Mesendoderm (in vitro differentiated cells): ENCODE measurements at regions not wholly inside any gene's neighbourhood (a gene's known extent, or its start where the extent isn't known, plus 50 kb on each side); places are given as distances from the start of the nearest gene placed in this dataset.
"Not testable (repeated sequence)": the region's sequence is repeated elsewhere in the genome, so short reads cannot be mapped to it uniquely, and the experiment has no call there.

Experiments used
- DNase-seq: peaks from one replicate; pipeline ENCODE4 v3.0.0; 2013
- H2AK5ac ChIP-seq: 2 replicates; pipeline ENCODE4 v1.6.1; 2013; ENCODE audit warnings: low read length, inconsistent platforms
- H2BK120ac ChIP-seq: 2 replicates; pipeline ENCODE4 v1.6.1; 2013; ENCODE audit warnings: low read depth, mild to moderate bottlenecking, low read length, moderate library complexity, mixed read lengths
- H2BK15ac ChIP-seq: replicated peaks from 2 replicates; pipeline ENCODE4 v1.6.1; 2013; ENCODE audit warnings: low read depth, mild to moderate bottlenecking, moderate library complexity
- H2BK5ac ChIP-seq: 2 replicates; pipeline ENCODE4 v1.6.1; 2013; ENCODE audit warnings: low read length, inconsistent platforms
- H3K18ac ChIP-seq: 2 replicates; pipeline ENCODE4 v1.6.1; 2013; ENCODE audit warnings: mild to moderate bottlenecking, low read length, mixed read lengths
- H3K23ac ChIP-seq: one replicate; pipeline ENCODE4 v1.6.1; 2013; ENCODE audit warnings: low read length
- H3K27ac ChIP-seq: 2 replicates; pipeline ENCODE4 v1.5.1; 2013; ENCODE audit warnings: low read depth, mild to moderate bottlenecking, inconsistent platforms, low read length, moderate library complexity
- H3K27me3 ChIP-seq: 2 replicates; pipeline ENCODE4 v1.6.1; 2013; ENCODE audit warnings: low read length, control low read depth, mild to moderate bottlenecking, inconsistent platforms; ENCODE audit not compliant: insufficient read depth, poor library complexity
- H3K36me3 ChIP-seq: 2 replicates; pipeline ENCODE4 v1.6.1; 2013; ENCODE audit warnings: low read length, inconsistent platforms; ENCODE audit not compliant: control insufficient read depth, insufficient read depth
- H3K4ac ChIP-seq: one replicate; pipeline ENCODE4 v1.6.1; 2013; ENCODE audit warnings: low read depth, mild to moderate bottlenecking, low read length, moderate library complexity
- H3K4me1 ChIP-seq: 2 replicates; pipeline ENCODE4 v1.6.1; 2013; ENCODE audit warnings: low read depth, low read length, inconsistent platforms; ENCODE audit not compliant: control insufficient read depth
- H3K4me2 ChIP-seq: 2 replicates; pipeline ENCODE4 v1.6.1; 2013; ENCODE audit warnings: low read length
- H3K4me3 ChIP-seq: 2 replicates; pipeline ENCODE4 v1.5.1; 2013; ENCODE audit warnings: mild to moderate bottlenecking, low read length
- H3K56ac ChIP-seq: one replicate; pipeline ENCODE4 v1.6.1; 2013; ENCODE audit warnings: low read length
- H3K79me1 ChIP-seq: 2 replicates; pipeline ENCODE4 v1.6.1; 2013; ENCODE audit warnings: low read length, inconsistent platforms
- H3K79me2 ChIP-seq: 2 replicates; pipeline ENCODE4 v1.6.1; 2013; ENCODE audit warnings: mild to moderate bottlenecking, low read length; ENCODE audit not compliant: control insufficient read depth, insufficient read depth
- H3K9ac ChIP-seq: 2 replicates; pipeline ENCODE4 v1.6.1; 2013; ENCODE audit warnings: low read length, inconsistent platforms
- H4K5ac ChIP-seq: one replicate; pipeline ENCODE4 v1.6.1; 2013; ENCODE audit warnings: low read length
- H4K8ac ChIP-seq: one replicate; pipeline ENCODE4 v1.6.1; 2013; ENCODE audit warnings: low read depth, mild to moderate bottlenecking, control low read depth, low read length, moderate library complexity
- WGBS: extraction: QIAGEN DNeasy Blood & Tissue Kit; methylation state at CpG from one replicate; pipeline ENCODE4 v1.1.7; 2013; ENCODE audit warnings: low lambda C conversion rate, missing lambda C conversion rate; ENCODE audit not compliant: insufficient coverage; ENCODE audit errors: extremely low coverage; 5-methylcytosine and 5-hydroxymethylcytosine counted together

DNA sequence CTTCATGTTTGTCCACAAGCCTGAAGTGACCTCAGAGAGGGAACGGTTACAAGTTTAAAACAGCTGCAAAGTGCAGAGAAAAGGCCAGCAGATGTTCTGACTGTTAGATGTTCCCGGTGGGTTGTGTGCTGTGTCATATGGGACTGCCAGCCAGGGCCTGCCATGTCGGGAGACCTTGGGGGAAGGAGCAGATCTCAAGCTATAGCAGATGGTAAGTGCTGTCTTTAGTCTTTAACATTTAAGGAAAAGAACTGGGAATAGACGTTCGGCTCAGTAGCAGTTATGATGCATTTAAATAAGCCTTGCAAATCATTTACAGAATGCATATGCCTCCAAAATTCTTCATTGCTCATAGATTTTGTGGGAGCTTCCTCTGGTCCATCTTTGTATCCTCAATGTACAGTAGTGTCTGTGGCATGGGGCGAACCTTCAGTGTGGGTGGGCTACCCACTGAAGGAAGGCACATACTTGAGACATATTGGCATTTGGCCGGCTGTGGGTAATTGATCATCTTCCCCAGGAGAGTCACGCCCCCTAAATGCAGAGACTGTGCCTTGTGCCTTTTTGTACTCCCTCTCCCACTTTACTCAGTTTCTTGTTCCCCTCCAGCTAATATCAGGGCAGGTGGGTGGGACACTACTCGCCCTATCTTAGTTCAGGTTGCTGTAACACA, 131.9 kb downstream of the NPIPB5 start:
- Histone ChIP-seq H3K27ac (no peak overlapping the region), H3K4me3 (no peak overlapping the region), H3K23ac (no peak overlapping the region), H4K8ac (no peak overlapping the region), H4K5ac (no peak overlapping the region), H3K36me3 (no peaks in the 10 kb centered on the region), H2BK120ac (no peak overlapping the region), H2AK5ac (no peak overlapping the region), H2BK5ac (no peak overlapping the region), H3K4ac (no peak overlapping the region), H3K27me3 (no peaks in the 10 kb centered on the region), H3K4me1 (no peaks in the 10 kb centered on the region), H3K56ac (no peak overlapping the region), H3K4me2 (no peak overlapping the region), H3K9ac (no peak overlapping the region), H3K79me1 (no peaks in the 10 kb centered on the region), H2BK15ac (no peak overlapping the region), H3K79me2 (no peaks in the 10 kb centered on the region), H3K18ac (no peak overlapping the region)
- DNase-seq, result no peak
- WGBS, result no CpG with 5 or more reads among the region's 9 CpGs

DNA sequence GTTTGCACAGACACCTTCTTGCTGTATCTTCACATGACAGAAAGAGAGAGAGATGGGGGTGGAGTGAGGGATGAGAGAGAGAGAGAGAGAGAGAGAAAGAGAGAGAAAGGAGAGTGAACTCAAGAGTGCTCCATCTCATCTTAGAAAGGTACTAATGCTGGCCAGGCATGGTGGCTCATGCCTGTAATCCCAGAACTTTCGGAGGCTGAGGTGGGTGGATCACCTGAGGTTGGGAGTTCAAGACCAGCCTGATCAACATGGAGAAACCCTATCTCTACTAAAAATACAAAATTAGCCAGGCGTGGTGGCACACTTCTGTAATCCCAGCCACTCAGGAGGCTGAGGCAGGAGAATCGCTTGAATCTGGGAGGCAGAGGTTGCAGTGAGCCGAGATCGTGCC, 132.5 kb downstream of the NPIPB5 start:
- H3K27me3 ChIP-seq, H2BK5ac ChIP-seq, H4K8ac ChIP-seq, H3K23ac ChIP-seq, H4K5ac ChIP-seq, H3K18ac ChIP-seq, H2BK120ac ChIP-seq, H3K9ac ChIP-seq, H3K79me2 ChIP-seq, H3K4me2 ChIP-seq, H3K4ac ChIP-seq, H2BK15ac ChIP-seq, H3K27ac ChIP-seq, DNase-seq, H3K4me1 ChIP-seq, H3K4me3 ChIP-seq, H3K79me1 ChIP-seq, H3K56ac ChIP-seq, H3K36me3 ChIP-seq, H2AK5ac ChIP-seq: not testable (repeated sequence)
- no CpG with 5 or more reads among the region's 5 CpGs for WGBS

DNA sequence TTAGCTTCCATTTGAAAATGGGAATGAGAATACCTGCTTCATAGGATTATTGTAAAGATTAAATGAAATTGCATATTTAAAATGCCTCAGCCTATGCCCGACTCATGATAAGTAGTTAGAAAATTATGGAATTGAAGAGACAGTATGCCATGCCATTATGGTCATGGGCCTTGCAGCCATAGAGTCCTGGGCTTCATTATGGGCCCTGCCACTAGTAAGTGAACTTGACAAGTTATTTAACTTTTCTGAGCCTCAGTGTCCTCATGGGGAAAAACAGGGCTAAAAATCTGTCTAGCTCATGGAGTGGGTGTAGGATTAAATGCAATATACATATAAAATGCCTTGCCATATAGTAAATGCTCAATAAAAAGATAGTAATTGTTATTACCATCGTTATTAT, 133.2 kb downstream of the NPIPB5 start:
- Histone ChIP-seq H3K79me2 (no peaks in the 10 kb centered on the region), H2BK5ac (no peak overlapping the region), H4K8ac (no peak overlapping the region), H2AK5ac (no peak overlapping the region), H3K4ac (no peak overlapping the region), H3K79me1 (no peaks in the 10 kb centered on the region), H4K5ac (no peak overlapping the region), H3K27ac (no peak overlapping the region), H3K9ac (no peak overlapping the region), H2BK120ac (no peak overlapping the region), H3K18ac (no peak overlapping the region), H3K36me3 (no peaks in the 10 kb centered on the region), H3K4me3 (no peak overlapping the region), H2BK15ac (no peak overlapping the region), H3K4me1 (no peaks in the 10 kb centered on the region), H3K27me3 (no peaks in the 10 kb centered on the region), H3K56ac (no peak overlapping the region), H3K4me2 (no peak overlapping the region), H3K23ac (no peak overlapping the region)
- DNase-seq, result no peak
- WGBS, result no CpG with 5 or more reads among the region's 2 CpGs

DNA sequence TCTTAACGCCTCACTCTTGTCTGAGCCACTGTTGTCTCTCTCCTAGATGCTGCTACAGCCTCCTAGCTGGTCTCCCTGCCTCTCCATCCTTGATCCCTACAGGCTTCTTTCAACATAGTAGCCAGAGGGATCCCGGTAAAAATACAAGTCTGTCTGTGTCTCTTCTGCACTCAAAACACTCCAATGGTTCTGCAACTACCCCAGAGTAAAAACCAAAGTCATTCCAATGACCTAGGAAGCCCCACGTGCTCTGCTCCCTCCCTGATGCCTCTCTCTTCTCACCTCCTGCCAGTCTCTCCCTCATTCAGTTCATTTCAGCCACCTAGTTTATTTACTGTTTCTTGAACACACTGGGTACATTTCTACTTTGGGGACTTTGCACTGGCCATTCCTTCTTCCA, 135.2 kb downstream of the NPIPB5 start:
- H3K79me1 ChIP-seq, result no peaks in the 10 kb centered on the region
- H4K5ac ChIP-seq, result no peak overlapping the region
- H3K27ac ChIP-seq, result no peak overlapping the region
- H3K4ac ChIP-seq, result no peak overlapping the region
- H2BK15ac ChIP-seq, result no peak overlapping the region
- H2AK5ac ChIP-seq, result no peak overlapping the region
- H2BK120ac ChIP-seq, result no peak overlapping the region
- no peak overlapping the region for H3K56ac ChIP-seq
- no peaks in the 10 kb centered on the region for H3K36me3 ChIP-seq
- no peak overlapping the region for H3K9ac ChIP-seq
- no peak overlapping the region for H2BK5ac ChIP-seq
- H3K18ac ChIP-seq, result no peak overlapping the region
- H3K4me1 ChIP-seq, result no peaks in the 10 kb centered on the region
- no peak overlapping the region for H4K8ac ChIP-seq
- DNase-seq, result no peak
- H3K23ac ChIP-seq, result no peak overlapping the region
- H3K4me2 ChIP-seq, result no peak overlapping the region
- H3K27me3 ChIP-seq, result no peaks in the 10 kb centered on the region
- H3K79me2 ChIP-seq, result no peaks in the 10 kb centered on the region
- no CpG with 5 or more reads among the region's 3 CpGs for WGBS
- no peak overlapping the region for H3K4me3 ChIP-seq

DNA sequence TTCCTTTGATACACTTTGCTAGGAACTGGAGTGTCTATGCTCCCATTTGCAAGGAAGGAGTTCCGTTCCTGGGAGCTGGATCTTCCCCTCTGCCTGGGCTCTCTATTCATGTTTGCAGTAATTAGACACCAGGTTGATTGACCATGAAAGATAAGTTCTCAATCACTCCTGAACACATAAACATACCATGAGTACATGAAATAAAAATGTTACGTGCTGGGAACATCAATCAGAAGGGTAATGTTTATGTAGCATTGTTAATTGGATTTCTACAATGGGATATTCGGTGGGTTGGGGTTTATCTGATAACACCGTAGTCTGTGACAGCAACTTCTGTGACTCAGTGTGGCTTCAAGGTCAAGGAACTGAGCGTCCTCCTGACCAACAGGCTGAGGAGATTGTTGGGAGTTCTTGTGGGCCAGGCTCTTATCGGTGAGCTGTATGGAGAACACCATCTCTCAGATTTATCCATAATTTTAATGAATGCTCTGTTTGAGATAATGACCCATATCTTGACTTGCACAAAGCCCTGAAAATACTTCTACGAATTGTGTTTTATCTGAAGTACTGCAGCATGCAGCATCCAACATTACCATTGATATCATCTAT, 136.4 kb downstream of the NPIPB5 start:
- no peaks in the 10 kb centered on the region for H3K4me1 ChIP-seq
- no peak overlapping the region for H3K4me2 ChIP-seq
- no peak overlapping the region for H3K56ac ChIP-seq
- no peak overlapping the region for H3K9ac ChIP-seq
- no CpG with 5 or more reads among the region's 7 CpGs for WGBS
- H2BK15ac ChIP-seq, result no peak overlapping the region
- no peak overlapping the region for H2BK5ac ChIP-seq
- no peak overlapping the region for H4K5ac ChIP-seq
- H3K27ac ChIP-seq, result no peak overlapping the region
- H2BK120ac ChIP-seq, result no peak overlapping the region
- no peaks in the 10 kb centered on the region for H3K79me1 ChIP-seq
- no peak overlapping the region for H3K18ac ChIP-seq
- no peak overlapping the region for H2AK5ac ChIP-seq
- H3K4ac ChIP-seq, result no peak overlapping the region
- no peak overlapping the region for H4K8ac ChIP-seq
- no peaks in the 10 kb centered on the region for H3K79me2 ChIP-seq
- no peak overlapping the region for H3K23ac ChIP-seq
- no peaks in the 10 kb centered on the region for H3K36me3 ChIP-seq
- DNase-seq, result no peak
- no peaks in the 10 kb centered on the region for H3K27me3 ChIP-seq
- H3K4me3 ChIP-seq, result no peak overlapping the region

DNA sequence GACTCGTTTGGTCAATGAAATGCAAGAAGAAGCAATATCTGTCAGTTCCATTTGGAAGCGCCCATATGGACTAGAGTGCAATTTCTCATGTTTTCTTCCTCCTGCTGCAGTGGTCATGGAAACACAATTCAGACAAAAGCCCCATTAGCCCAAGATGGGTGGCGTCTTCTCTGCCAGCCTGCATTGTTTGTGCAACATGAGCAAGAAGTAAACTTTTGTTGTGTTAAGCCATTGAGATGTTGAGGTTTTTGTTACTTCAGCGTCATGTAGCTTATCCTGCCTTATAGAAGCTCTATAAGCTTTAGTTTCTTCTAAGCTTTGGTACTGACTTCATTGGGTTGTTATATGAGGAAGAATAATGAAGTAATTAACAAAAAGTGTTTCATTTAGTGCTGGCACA, 137.4 kb downstream of the NPIPB5 start:
- Histone ChIP-seq H2AK5ac (no peak overlapping the region), H3K18ac (no peak overlapping the region), H3K9ac (no peak overlapping the region), H3K27ac (no peak overlapping the region), H3K4me1 (no peaks in the 10 kb centered on the region), H4K5ac (no peak overlapping the region), H3K56ac (no peak overlapping the region), H3K23ac (no peak overlapping the region), H3K4ac (no peak overlapping the region), H3K79me1 (no peaks in the 10 kb centered on the region), H2BK15ac (no peak overlapping the region), H3K36me3 (no peaks in the 10 kb centered on the region), H4K8ac (no peak overlapping the region), H2BK5ac (no peak overlapping the region), H3K27me3 (no peaks in the 10 kb centered on the region), H2BK120ac (no peak overlapping the region), H3K4me2 (no peak overlapping the region), H3K4me3 (no peak overlapping the region), H3K79me2 (no peaks in the 10 kb centered on the region)
- DNase-seq, result no peak
- no CpG with 5 or more reads among the region's 4 CpGs for WGBS
